ENCODE measurements at regions not wholly inside any gene's neighbourhood (a gene's known extent, or its start where the extent isn't known, plus 50 kb on each side); places are given as distances from the start of the nearest gene placed in this dataset.
"Not testable (repeated sequence)": the region's sequence is repeated elsewhere in the genome, so short reads cannot be mapped to it uniquely, and the experiment has no call there.

GRCh38 chr6:23547851-23548250 lies 578.2 kb upstream of the NRSN1 start:
- no peak overlapping the region for H3K4me2 ChIP-seq (ENCODE audit: extremely low read depth, insufficient read depth, low read length)
- no peaks in the 10 kb centered on the region for H3K9me3 ChIP-seq (ENCODE audit: control insufficient read depth, insufficient read depth, low read depth, low read length)
- H3K27ac ChIP-seq (ENCODE audit: insufficient read depth, low read length), result no peak overlapping the region
- no peak overlapping the region for H3K9ac ChIP-seq (ENCODE audit: insufficient read depth, low read length)
- H3K4me1 ChIP-seq (ENCODE audit: control insufficient read depth, extremely low read depth, insufficient read depth, low read length), result no peaks in the 10 kb centered on the region
- no peaks in the 10 kb centered on the region for H3K27me3 ChIP-seq (ENCODE audit: control insufficient read depth, insufficient read depth, low read length)
- no peak overlapping the region for H3K4me3 ChIP-seq (replicated peaks in 1 of 4; ENCODE audit: control extremely low read depth in 1 of 4, insufficient read depth in 1 of 4, low read depth in 3 of 4, low read length in 4 of 4)
- no peak for TF ChIP-seq EZH2 (IDR thresholded peaks at IDR 0.05; ENCODE audit: low read length, missing control alignments)
- TF ChIP-seq CTCF (conservative IDR thresholded peaks at IDR 0.05 in 1 of 2, IDR thresholded peaks at IDR 0.05 in 1 of 2; ENCODE audit: low read depth in 1 of 2, low read length in 2 of 2), result no peak
- no peaks in the 10 kb centered on the region for H3K36me3 ChIP-seq (ENCODE audit: control insufficient read depth, insufficient read depth, low read length)
- no peaks in the 10 kb centered on the region for H3K79me2 ChIP-seq (ENCODE audit: control insufficient read depth, insufficient read depth, low read length)
- no peaks in the 10 kb centered on the region for H4K20me1 ChIP-seq (ENCODE audit: control insufficient read depth, extremely low read depth, insufficient read depth, low read length)
- H2AFZ ChIP-seq (ENCODE audit: low read length), result no peak overlapping the region
- no peak for DNase-seq (ENCODE audit: low read depth in 2 of 2)

GRCh38 chr6:23554953-23555352 lies 571.1 kb upstream of the NRSN1 start:
- H3K36me3 ChIP-seq (ENCODE audit: control insufficient read depth, insufficient read depth, low read length); H3K79me2 ChIP-seq (ENCODE audit: control insufficient read depth, insufficient read depth, low read length); H3K4me3 ChIP-seq (replicated peaks in 1 of 4; ENCODE audit: control extremely low read depth in 1 of 4, insufficient read depth in 1 of 4, low read depth in 3 of 4, low read length in 4 of 4); DNase-seq (ENCODE audit: low read depth in 2 of 2); H3K9ac ChIP-seq (ENCODE audit: insufficient read depth, low read length); H3K4me1 ChIP-seq (ENCODE audit: control insufficient read depth, extremely low read depth, insufficient read depth, low read length); H3K27ac ChIP-seq (ENCODE audit: insufficient read depth, low read length); H4K20me1 ChIP-seq (ENCODE audit: control insufficient read depth, extremely low read depth, insufficient read depth, low read length); H2AFZ ChIP-seq (ENCODE audit: low read length); H3K4me2 ChIP-seq (ENCODE audit: extremely low read depth, insufficient read depth, low read length); H3K27me3 ChIP-seq (ENCODE audit: control insufficient read depth, insufficient read depth, low read length); H3K9me3 ChIP-seq (ENCODE audit: control insufficient read depth, insufficient read depth, low read depth, low read length): not testable (repeated sequence)

- no peaks in the 10 kb centered on the region for H3K27me3 ChIP-seq (ENCODE audit: control insufficient read depth, insufficient read depth, low read length)
- H2AFZ ChIP-seq (ENCODE audit: low read length), result no peak overlapping the region
- no peaks in the 10 kb centered on the region for H3K36me3 ChIP-seq (ENCODE audit: control insufficient read depth, insufficient read depth, low read length)
- H3K4me1 ChIP-seq (ENCODE audit: control insufficient read depth, extremely low read depth, insufficient read depth, low read length), result no peaks in the 10 kb centered on the region
- no peak overlapping the region for H3K4me3 ChIP-seq (replicated peaks in 1 of 4; ENCODE audit: control extremely low read depth in 1 of 4, insufficient read depth in 1 of 4, low read depth in 3 of 4, low read length in 4 of 4)
- peak in 1 of 2 donors; percentile 3 for DNase-seq (ENCODE audit: low read depth in 2 of 2)
- no peak overlapping the region for H3K27ac ChIP-seq (ENCODE audit: insufficient read depth, low read length)
- TF ChIP-seq EZH2 (IDR thresholded peaks at IDR 0.05; ENCODE audit: low read length, missing control alignments), result no peak
- TF ChIP-seq CTCF (conservative IDR thresholded peaks at IDR 0.05 in 1 of 2, IDR thresholded peaks at IDR 0.05 in 1 of 2; ENCODE audit: low read depth in 1 of 2, low read length in 2 of 2), result no peak
- no peak overlapping the region for H3K9ac ChIP-seq (ENCODE audit: insufficient read depth, low read length)
- no peaks in the 10 kb centered on the region for H4K20me1 ChIP-seq (ENCODE audit: control insufficient read depth, extremely low read depth, insufficient read depth, low read length)
- H3K9me3 ChIP-seq (ENCODE audit: control insufficient read depth, insufficient read depth, low read depth, low read length), result no peaks in the 10 kb centered on the region
- H3K79me2 ChIP-seq (ENCODE audit: control insufficient read depth, insufficient read depth, low read length), result no peaks in the 10 kb centered on the region
- H3K4me2 ChIP-seq (ENCODE audit: extremely low read depth, insufficient read depth, low read length), result no peak overlapping the region
Observed at GRCh38 chr6:23559587-23560343, 566.2 kb upstream of the NRSN1 start.
